HG03342 (cell line): ENCODE measurements at regions not wholly inside any gene's neighbourhood (a gene's known extent, or its start where the extent isn't known, plus 50 kb on each side); places are given as distances from the start of the nearest gene placed in this dataset.

Experiments used
- ATAC-seq: cut with Tn5 transposase; IDR thresholded peaks from one replicate; pipeline ENCODE4 v1.9.1; 2021; ENCODE audit warnings: mild to moderate bottlenecking, moderate library complexity; ENCODE audit not compliant: unreplicated experiment

GRCh38 chr16:26281381-26282110, 589.8 kb downstream of the HS3ST4 start:
- ATAC-seq: no peak

GRCh38 chr16:26295625-26296304, 604.0 kb downstream of the HS3ST4 start:
- ATAC-seq: no peak

- ATAC-seq: no peak
Measured at GRCh38 chr16:26301516-26301915, 609.8 kb downstream of the HS3ST4 start.

- no peak for ATAC-seq
Measured at GRCh38 chr16:26316683-26317464, 625.1 kb downstream of the HS3ST4 start.

GRCh38 chr16:26317885-26318284, 626.1 kb downstream of the HS3ST4 start:
- no peak for ATAC-seq

- ATAC-seq: no peak
Measured at GRCh38 chr16:26330654-26331053, 638.9 kb downstream of the HS3ST4 start.

GRCh38 chr16:26334218-26335111, 642.7 kb downstream of the HS3ST4 start:
- no peak for ATAC-seq

- no peak for ATAC-seq
Measured at GRCh38 chr16:26335236-26335853, 643.6 kb downstream of the HS3ST4 start.

GRCh38 chr16:26342621-26343020, 650.9 kb downstream of the HS3ST4 start:
- ATAC-seq: no peak

GRCh38 chr16:26344240-26344776, 652.5 kb downstream of the HS3ST4 start:
- no peak for ATAC-seq

GRCh38 chr16:26344976-26345375, 653.2 kb downstream of the HS3ST4 start:
- ATAC-seq: no peak

- no peak for ATAC-seq
Measured at GRCh38 chr16:26345966-26346365, 654.2 kb downstream of the HS3ST4 start.

- no peak for ATAC-seq
Measured at GRCh38 chr16:26348095-26348494, 656.3 kb downstream of the HS3ST4 start.

GRCh38 chr16:26360867-26361266, 669.1 kb downstream of the HS3ST4 start:
- no peak for ATAC-seq

GRCh38 chr16:26363581-26363980, 671.8 kb downstream of the HS3ST4 start:
- ATAC-seq: no peak

- ATAC-seq: no peak
Measured at GRCh38 chr16:26365161-26365940, 673.6 kb downstream of the HS3ST4 start.

- no peak for ATAC-seq
Measured at GRCh38 chr16:26371349-26371869, 679.6 kb downstream of the HS3ST4 start.

GRCh38 chr16:26374279-26374925, 682.6 kb downstream of the HS3ST4 start:
- no peak for ATAC-seq
